GM18858 (cell line): ENCODE measurements at regions not wholly inside any gene's neighbourhood (a gene's known extent, or its start where the extent isn't known, plus 50 kb on each side); places are given as distances from the start of the nearest gene placed in this dataset.
"Not testable (repeated sequence)": the region's sequence is repeated elsewhere in the genome, so short reads cannot be mapped to it uniquely, and the experiment has no call there.

Experiments used
- ATAC-seq: cut with Tn5 transposase; IDR thresholded peaks from one replicate; pipeline ENCODE4 v1.9.1; 2021; ENCODE audit not compliant: unreplicated experiment

DNA sequence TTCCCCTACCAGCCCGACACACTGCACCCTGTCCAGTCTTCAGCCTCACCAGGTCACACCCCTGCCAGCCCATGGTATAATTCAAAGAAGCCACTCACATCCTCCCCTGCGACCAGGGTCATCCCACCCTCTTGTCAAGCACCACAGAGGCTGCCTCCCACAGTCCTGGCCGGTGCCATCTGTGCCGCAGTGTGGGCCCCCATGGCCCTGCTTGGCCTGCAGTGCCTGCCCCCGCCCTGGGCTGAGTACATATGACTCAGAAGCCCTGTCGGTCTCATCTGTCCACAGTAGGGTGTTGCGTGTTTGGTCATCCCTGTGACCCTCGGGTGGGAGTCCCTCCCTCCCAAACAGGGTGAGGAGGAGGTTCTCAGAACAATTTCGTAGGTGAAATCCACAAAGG lies 190.8 kb upstream of the AJAP1 start:
- ATAC-seq = no peak

DNA sequence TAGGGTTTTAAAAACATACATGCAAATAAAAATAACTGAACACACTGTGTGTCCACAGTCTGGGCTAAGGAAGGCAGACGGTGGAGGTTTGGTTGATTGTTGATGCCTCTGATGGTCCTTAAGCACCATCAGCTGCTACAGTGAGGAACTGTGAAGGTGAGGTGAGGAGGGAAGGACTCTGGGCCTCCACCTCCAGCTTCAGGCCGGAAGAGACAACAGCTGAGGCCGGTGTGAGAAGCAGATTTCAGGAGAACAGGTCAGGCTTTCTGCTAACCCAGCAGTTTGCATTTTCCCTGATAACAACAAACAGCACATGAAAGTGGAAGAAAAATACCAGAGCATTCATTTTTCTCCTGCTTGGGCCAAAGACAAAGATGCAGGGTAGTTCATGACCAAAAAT lies 189.9 kb upstream of the AJAP1 start:
- no peak for ATAC-seq

DNA sequence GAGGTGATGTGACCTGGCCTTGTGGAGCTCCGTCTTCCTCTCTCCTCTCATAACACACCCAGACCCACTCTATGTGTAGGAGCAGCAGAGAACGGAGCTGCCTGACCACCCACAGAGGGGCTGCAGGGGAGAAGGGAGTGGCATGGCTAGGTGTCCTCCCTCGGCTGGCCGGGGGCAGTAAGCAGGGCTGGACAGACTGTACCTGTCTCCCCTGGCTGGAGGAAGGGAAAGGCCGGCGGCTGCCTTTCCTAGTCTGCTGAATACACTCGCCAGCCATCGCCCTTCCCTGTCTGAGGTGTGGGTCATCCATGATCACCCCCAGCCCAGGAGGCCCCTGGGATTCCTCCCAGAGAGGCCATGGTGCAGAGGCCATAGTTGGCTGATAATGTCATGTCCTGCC lies 187.2 kb upstream of the AJAP1 start:
- no peak for ATAC-seq

DNA sequence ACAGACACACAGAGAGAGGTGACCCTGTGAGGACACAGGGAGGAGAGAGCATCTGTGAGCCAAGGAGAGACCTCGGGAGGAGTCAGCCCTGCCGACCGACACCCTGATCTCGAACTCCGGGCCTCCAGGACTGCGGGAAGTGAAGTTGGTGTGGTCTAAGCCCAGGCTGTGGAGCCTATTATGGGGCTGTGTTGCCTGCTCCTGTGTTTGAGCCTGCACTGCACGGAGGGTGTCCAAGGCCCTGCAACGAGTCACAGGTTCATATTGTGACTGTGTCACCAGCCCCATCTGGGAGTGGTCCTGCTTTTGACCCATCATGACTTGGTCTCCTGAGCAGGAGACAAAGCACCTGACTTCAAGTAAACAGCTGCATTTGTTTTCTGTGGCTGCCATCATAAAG lies 186.0 kb upstream of the AJAP1 start:
- ATAC-seq = no peak

DNA sequence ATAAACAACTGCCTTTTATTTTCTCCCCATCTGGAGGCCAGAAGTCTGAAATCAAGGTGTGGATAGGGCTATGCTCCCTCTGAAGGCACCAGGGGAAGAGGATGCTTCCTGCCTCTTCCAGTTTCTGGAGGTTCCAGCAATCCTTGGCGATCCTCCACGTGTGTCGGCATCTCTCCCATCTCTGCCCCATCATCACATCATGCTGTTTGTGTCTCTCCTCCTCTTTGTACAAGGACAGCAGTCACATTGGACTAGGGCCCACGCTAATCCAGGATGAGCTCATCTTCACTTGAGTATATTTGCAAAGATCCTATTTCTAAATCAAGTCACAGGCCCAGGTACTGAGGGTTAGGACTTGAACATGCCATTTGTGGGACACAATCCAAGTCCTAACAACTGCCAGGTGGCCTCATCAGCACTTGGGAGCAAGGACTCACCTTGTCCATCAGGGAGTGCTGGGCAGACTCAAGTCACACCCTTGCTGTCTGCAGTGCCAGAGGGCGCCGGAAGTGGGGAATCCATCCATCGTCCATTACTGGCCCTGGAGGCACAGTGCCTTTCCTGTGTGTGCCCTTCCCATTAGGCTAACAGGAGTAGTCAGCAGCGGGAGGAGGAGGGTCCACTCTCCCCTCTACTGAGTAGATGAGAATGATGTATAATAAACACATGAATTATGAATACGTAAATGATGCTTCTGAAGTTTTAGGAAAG lies 185.4 kb upstream of the AJAP1 start:
- ATAC-seq = no peak

DNA sequence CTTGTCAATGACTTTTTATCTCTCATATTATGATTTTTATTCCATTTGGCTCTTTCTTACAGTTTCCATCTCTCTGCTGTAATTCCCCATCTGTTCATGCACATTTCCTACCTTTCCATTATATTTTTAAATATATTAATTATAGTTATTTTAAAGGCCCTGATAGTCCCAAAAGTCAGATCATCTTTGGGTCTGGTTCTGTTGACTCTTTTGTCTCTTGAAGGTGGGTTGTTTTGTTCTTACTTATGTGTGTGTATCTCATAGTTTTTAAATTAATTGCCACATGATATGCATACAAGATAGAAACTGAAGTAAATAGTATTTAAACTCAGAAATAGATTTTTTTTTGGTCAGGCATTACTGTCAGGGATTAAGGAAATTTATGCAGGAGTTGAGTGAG lies 178.0 kb upstream of the AJAP1 start:
- no peak for ATAC-seq

DNA sequence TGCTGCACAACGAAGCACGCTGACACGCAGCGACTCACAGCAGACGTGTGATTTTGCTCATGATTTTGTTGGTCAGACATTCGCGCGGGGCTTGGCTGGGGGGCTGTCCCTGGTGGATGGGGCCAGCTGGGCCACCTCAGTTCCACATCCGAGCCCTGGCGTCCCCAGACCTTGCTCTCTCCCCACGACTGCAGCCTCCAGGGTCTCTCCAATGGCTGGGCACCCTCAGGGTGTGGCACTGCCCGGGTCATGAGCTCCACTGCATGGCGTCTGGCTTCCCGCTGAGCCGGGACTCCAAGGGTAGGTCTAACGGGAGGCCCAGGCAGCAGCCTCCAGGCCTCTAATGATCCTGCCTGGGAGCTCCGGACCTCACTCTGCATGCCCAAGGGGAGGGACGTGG lies 173.0 kb upstream of the AJAP1 start:
- ATAC-seq = no peak

DNA sequence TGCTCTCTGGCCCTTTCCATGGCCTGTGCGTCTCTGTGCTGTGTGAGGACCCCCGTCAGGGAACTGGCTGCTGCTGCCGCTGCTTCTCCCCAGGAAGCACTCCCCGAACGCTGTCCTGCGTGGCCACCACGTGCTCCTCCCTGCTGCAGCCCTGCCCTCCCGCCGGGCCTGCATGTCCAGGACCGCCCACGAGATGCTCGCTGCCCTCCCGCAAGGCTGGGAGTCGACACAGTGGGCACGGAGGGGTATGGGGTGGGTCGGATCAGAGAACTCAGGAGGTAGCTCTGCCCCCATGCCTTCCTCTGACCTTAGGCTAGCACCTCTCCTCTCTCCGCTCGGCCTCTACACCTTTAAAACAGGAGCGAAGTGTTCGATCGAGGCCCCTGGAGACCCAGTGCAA lies 171.9 kb upstream of the AJAP1 start:
- ATAC-seq = no peak

DNA sequence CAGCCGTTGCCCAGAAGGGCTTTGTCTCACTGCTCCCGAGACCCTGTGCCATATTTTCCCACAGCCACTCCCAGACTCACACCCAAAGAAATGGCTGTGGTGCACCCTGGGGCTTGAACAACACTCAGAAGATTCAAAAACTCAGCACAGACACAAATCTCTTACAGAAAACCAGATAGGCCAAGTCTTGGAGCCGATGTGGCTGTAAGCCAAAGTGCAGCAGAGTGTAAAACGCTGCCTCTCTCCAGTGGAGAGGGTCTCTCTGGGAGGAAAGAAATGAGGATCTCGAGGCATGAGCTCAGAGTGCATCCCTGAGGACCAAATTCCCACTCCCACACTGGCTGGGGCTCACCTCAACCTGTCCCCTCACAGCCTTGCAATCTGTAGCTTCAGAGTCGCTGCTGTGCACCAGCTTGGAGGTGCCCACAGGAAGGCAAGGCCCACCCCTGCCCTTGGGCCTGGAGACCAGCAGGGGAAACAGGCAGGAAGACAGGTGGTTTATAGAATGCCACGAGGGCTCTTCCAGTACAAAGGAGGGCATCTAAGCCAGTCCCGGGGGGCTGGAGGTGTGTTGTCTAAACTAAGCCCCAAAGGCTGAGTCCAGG lies 171.3 kb upstream of the AJAP1 start:
- no peak for ATAC-seq

GRCh38 chr1:4485398-4485797 lies 169.0 kb upstream of the AJAP1 start:
- no peak for ATAC-seq

- ATAC-seq = no peak
These were observed 168.5 kb upstream of the AJAP1 start for GRCh38 chr1:4485878-4486277.

- no peak for ATAC-seq
These were observed 167.8 kb upstream of the AJAP1 start for GRCh38 chr1:4486408-4487120.

DNA sequence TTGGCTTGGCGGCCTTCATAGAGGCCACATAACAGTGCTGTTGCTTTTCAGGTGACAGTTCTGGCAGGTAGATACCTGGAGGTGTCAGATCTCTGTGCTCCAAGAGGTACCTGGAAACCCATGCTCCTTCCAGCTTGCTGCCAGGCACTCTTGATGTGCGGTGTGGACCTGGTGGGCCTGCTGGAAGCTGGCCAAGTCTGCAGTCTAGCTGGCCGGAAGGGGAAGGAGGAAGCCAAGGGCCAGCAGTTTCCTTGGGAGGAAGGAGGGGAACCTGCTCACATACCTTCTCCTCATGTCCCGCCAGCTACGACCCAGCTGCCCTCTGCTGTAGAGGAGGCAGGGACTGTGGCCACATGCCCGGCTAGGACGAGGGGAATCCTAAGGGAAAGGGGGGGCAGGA lies 166.4 kb upstream of the AJAP1 start:
- no peak for ATAC-seq

GRCh38 chr1:4489486-4489885 lies 164.9 kb upstream of the AJAP1 start:
- no peak for ATAC-seq

DNA sequence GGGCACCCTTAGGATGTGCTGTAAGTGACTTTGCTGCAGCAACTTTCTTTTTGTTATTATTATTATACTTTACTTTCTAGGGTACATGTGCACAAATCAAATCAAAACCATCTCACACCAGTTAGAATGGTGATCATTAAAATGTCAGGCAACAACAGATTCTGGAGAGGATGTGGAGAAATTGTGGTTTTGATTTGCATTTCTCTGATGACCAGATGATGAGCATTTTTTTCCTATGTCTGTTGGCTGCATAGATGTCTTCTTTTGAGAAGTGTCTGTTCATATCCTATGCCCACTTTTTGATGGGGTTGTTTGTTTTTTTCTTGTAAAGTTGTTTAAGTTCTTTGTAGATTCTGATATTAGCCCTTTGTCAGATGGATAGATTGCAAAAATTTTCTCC lies 164.4 kb upstream of the AJAP1 start:
- not testable (repeated sequence) for ATAC-seq

DNA sequence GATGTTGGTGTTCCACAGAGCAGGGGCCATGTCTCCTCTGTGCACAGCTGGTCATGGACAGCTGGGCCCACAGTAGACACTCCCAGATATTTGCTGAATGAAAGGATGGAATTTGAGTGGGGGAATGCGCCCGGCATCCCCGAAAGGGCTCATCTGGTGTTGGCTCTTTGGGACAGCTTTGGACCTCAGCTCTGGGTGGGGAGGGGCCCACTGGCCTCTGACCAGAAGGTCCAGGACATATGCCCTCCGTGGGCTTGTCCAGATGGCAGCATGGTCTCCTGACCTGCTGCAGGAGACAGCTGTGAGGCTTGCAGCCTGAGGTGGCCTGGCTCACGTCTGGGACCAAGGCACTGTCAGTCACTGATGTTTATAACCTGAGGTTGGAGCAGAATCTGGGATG lies 160.4 kb upstream of the AJAP1 start:
- no peak for ATAC-seq

GRCh38 chr1:4494558-4494957 lies 159.9 kb upstream of the AJAP1 start:
- ATAC-seq = no peak

GRCh38 chr1:4495809-4496208 lies 158.6 kb upstream of the AJAP1 start:
- no peak for ATAC-seq

GRCh38 chr1:4500441-4500840 lies 154.0 kb upstream of the AJAP1 start:
- no peak for ATAC-seq

- no peak for ATAC-seq
These were observed 147.8 kb upstream of the AJAP1 start for GRCh38 chr1:4506591-4506990.

GRCh38 chr1:4509206-4509605 lies 145.2 kb upstream of the AJAP1 start:
- no peak for ATAC-seq

DNA sequence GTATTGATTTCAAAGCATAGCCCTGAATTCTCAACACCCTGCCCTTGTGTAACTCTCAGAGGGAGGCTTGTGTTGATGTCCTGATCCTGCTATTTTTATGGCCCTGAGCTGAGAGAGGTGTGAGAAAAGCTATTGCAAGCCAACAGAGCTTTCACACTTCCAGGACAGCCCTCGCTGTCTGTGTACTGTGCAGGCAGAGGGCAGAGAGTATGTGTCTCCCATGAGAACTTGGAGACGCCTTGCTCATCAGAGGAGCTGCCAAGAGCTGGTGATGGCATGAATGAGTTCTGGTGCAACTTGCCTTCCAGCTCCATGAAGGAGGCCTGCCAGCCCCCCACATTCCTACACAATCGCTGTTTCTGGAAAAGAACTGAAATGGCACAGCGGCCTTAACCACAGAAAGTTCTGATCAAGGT lies 144.1 kb upstream of the AJAP1 start:
- ATAC-seq = no peak
